GM18502 (cell line): ENCODE measurements at regions not wholly inside any gene's neighbourhood (a gene's known extent, or its start where the extent isn't known, plus 50 kb on each side); places are given as distances from the start of the nearest gene placed in this dataset.

Source experiments
- ATAC-seq: cut with Tn5 transposase; IDR thresholded peaks from one replicate; pipeline ENCODE4 v1.9.1; 2021; ENCODE audit warnings: mild to moderate bottlenecking; ENCODE audit not compliant: unreplicated experiment, poor library complexity

GRCh38 chr15:95291898-95292472 lies 1038.5 kb upstream of the NR2F2 start:
- peak; percentile 65 for ATAC-seq

- no peak for ATAC-seq
Measured at GRCh38 chr15:95292785-95293450, 1037.6 kb upstream of the NR2F2 start.

GRCh38 chr15:95293456-95294031 lies 1037.0 kb upstream of the NR2F2 start:
- ATAC-seq: no peak

- ATAC-seq: no peak
Measured at GRCh38 chr15:95295363-95295762, 1035.1 kb upstream of the NR2F2 start.

GRCh38 chr15:95295896-95296625 lies 1034.4 kb upstream of the NR2F2 start:
- ATAC-seq: no peak

GRCh38 chr15:95296643-95297042 lies 1033.9 kb upstream of the NR2F2 start:
- ATAC-seq: no peak

- no peak for ATAC-seq
Measured at GRCh38 chr15:95298729-95299128, 1031.8 kb upstream of the NR2F2 start.

- ATAC-seq: no peak
Measured at GRCh38 chr15:95300958-95301357, 1029.5 kb upstream of the NR2F2 start.

- ATAC-seq: no peak
Measured at GRCh38 chr15:95302206-95302605, 1028.3 kb upstream of the NR2F2 start.

GRCh38 chr15:95302809-95303208 lies 1027.7 kb upstream of the NR2F2 start:
- ATAC-seq: no peak

GRCh38 chr15:95303713-95304112 lies 1026.8 kb upstream of the NR2F2 start:
- no peak for ATAC-seq

GRCh38 chr15:95304151-95304946 lies 1026.2 kb upstream of the NR2F2 start:
- no peak for ATAC-seq

- ATAC-seq: no peak
Measured at GRCh38 chr15:95304947-95305400, 1025.5 kb upstream of the NR2F2 start.

- ATAC-seq: no peak
Measured at GRCh38 chr15:95307115-95307514, 1023.4 kb upstream of the NR2F2 start.

- no peak for ATAC-seq
Measured at GRCh38 chr15:95319242-95319641, 1011.3 kb upstream of the NR2F2 start.

- no peak for ATAC-seq
Measured at GRCh38 chr15:95323796-95324195, 1006.7 kb upstream of the NR2F2 start.

- no peak for ATAC-seq
Measured at GRCh38 chr15:95324656-95325055, 1005.8 kb upstream of the NR2F2 start.

GRCh38 chr15:95325763-95326404 lies 1004.6 kb upstream of the NR2F2 start:
- no peak for ATAC-seq

- ATAC-seq: no peak
Measured at GRCh38 chr15:95326431-95327182, 1003.9 kb upstream of the NR2F2 start.
